ENCODE measurements at regions not wholly inside any gene's neighbourhood (a gene's known extent, or its start where the extent isn't known, plus 50 kb on each side); places are given as distances from the start of the nearest gene placed in this dataset.

DNA sequence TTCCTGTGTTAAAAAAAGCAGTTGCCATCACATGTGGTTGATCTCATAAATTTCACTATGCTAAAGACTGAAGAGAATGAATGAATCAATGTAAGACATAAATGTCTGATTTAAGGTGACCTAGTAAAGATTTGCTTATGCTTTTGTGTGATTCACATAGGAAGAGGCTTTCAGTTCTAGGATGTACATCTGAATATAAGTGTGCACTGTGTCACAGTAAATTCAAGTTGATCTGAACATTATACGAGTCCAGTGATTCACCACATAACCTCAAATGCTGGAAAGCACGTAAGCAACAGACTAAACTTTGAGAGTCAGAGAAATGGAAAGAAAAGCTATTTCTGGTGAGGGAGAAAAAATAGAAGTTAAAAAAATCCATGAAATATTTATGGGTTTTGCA lies 567.9 kb downstream of the EPHA5 start:
- H3K27ac ChIP-seq (ENCODE audit: extremely low read length, insufficient read depth, low read length): no peak overlapping the region
- no peak for ATAC-seq
- DNase-seq (ENCODE audit: low spot score): no peak
- no peaks in the 10 kb centered on the region; a peak in 1 of 5 replicates for H3K27me3 ChIP-seq (ENCODE audit: control insufficient read depth in 1 of 2, insufficient read depth in 2 of 2, low read length in 2 of 2)
- ChIA-PET CTCF (ENCODE audit: low intra/inter-chr PET ratio, low total read pairs) (no interaction called here), POLR2A (no interaction called here)
- H3K4me2 ChIP-seq (ENCODE audit: low read depth, low read length): no peak overlapping the region
- WGBS (ENCODE audit: low lambda C conversion rate): 3% methylated on average over 2 of the region's 2 CpGs
- no peaks in the 10 kb centered on the region for H3K9me3 ChIP-seq (ENCODE audit: low read length)
- no peak overlapping the region for H3K9ac ChIP-seq (ENCODE audit: insufficient read depth, low read depth, low read length)
- H4K20me1 ChIP-seq (ENCODE audit: insufficient read depth, low read length): no peaks in the 10 kb centered on the region
- intact Hi-C loops (cut with micrococcal nuclease; ENCODE audit: unreplicated experiment) (no loop called here), in situ Hi-C loops (cut with HindIII; ENCODE audit: extremely low pct_ligation_motif_present, low pct_unique_long_range_greater_than_20kb) (no loop called here)
- no peak overlapping the region for H2AFZ ChIP-seq (ENCODE audit: low read length)
- no peaks in the 10 kb centered on the region for H3K4me1 ChIP-seq (ENCODE audit: insufficient read depth, low read length)
- TF ChIP-seq ZNF441 (CRISPR knock-in tag; IDR thresholded peaks at IDR 0.05; ENCODE audit: borderline replicate concordance): no peak
- no peak for TF ChIP-seq ZBTB34 (CRISPR knock-in tag; IDR thresholded peaks at IDR 0.05)
- no peak for TF ChIP-seq NR2F2 (IDR thresholded peaks at IDR 0.05; ENCODE audit: borderline replicate concordance, low read depth)
- TF ChIP-seq ZNF350 (CRISPR knock-in tag; IDR thresholded peaks at IDR 0.05; ENCODE audit: borderline replicate concordance, low read depth): no peak
- no peak for TF ChIP-seq RARG (CRISPR knock-in tag; IDR thresholded peaks at IDR 0.05; ENCODE audit: low read depth)
- TF ChIP-seq KLF16 (CRISPR knock-in tag; IDR thresholded peaks at IDR 0.05): no peak
- no peak for TF ChIP-seq HBP1 (CRISPR knock-in tag; IDR thresholded peaks at IDR 0.05; ENCODE audit: low read depth)
- no peak for TF ChIP-seq ZNF839 (CRISPR knock-in tag; IDR thresholded peaks at IDR 0.05; ENCODE audit: borderline replicate concordance)
- no peak for TF ChIP-seq ZNF256 (CRISPR knock-in tag; conservative IDR thresholded peaks at IDR 0.05)
- no peak for TF ChIP-seq FOXK2 (IDR thresholded peaks at IDR 0.05)
- no peak for TF ChIP-seq MIER3 (CRISPR knock-in tag; IDR thresholded peaks at IDR 0.05; ENCODE audit: borderline replicate concordance)
- TF ChIP-seq ZFP36L2 (CRISPR knock-in tag; IDR thresholded peaks at IDR 0.05): no peak
- TF ChIP-seq TBP (CRISPR knock-in tag; IDR thresholded peaks at IDR 0.05): no peak
- H3K79me2 ChIP-seq (ENCODE audit: insufficient read depth, low read length): no peaks in the 10 kb centered on the region
- no peak overlapping the region for H3K4me3 ChIP-seq (replicated peaks in 1 of 3; ENCODE audit: insufficient read depth in 1 of 3, low read depth in 2 of 3, low read length in 3 of 3)
- BruUV-seq (replicated peaks): no TSS peak
- no peak for FAIRE-seq
- H3K36me3 ChIP-seq (replicated peaks in 1 of 2; ENCODE audit: control insufficient read depth in 1 of 2, insufficient read depth in 2 of 2, low read length in 2 of 2): no peaks in the 10 kb centered on the region

All from HepG2 (cell line).